Skeletal muscle cell (primary cell): ENCODE measurements at regions not wholly inside any gene's neighbourhood (a gene's known extent, or its start where the extent isn't known, plus 50 kb on each side); places are given as distances from the start of the nearest gene placed in this dataset.
"Not testable (repeated sequence)": the region's sequence is repeated elsewhere in the genome, so short reads cannot be mapped to it uniquely, and the experiment has no call there.

Source experiments
- DNase-seq: peaks from one replicate; pipeline ENCODE4 v3.0.0-alpha.2; 2010; ENCODE audit warnings: low read depth
- H3K4me3 ChIP-seq: 2 replicates; pipeline ENCODE4 v1.5.1; 2011; ENCODE audit warnings: low read depth, mild to moderate bottlenecking, control low read depth, low read length, moderate library complexity

- no peak for DNase-seq
- no peak overlapping the region for H3K4me3 ChIP-seq
Observed at GRCh38 chr12:3416670-3417069, 74.3 kb upstream of the PRMT8 start.

GRCh38 chr12:3417113-3417512, 73.9 kb upstream of the PRMT8 start:
- DNase-seq: no peak
- no peak overlapping the region for H3K4me3 ChIP-seq

- no peak overlapping the region for H3K4me3 ChIP-seq
- no peak for DNase-seq
Observed at GRCh38 chr12:3417937-3418462, 73.0 kb upstream of the PRMT8 start.

GRCh38 chr12:3418609-3419390, 72.2 kb upstream of the PRMT8 start:
- DNase-seq: no peak
- H3K4me3 ChIP-seq: no peak overlapping the region

- no peak for DNase-seq
- H3K4me3 ChIP-seq: no peak overlapping the region
Observed at GRCh38 chr12:3419558-3419957, 71.4 kb upstream of the PRMT8 start.

GRCh38 chr12:3420693-3421092, 70.3 kb upstream of the PRMT8 start:
- no peak overlapping the region for H3K4me3 ChIP-seq
- DNase-seq: no peak

GRCh38 chr12:3421191-3421978, 69.6 kb upstream of the PRMT8 start:
- DNase-seq: no peak
- no peak overlapping the region for H3K4me3 ChIP-seq

- not testable (repeated sequence) for DNase-seq, H3K4me3 ChIP-seq
Observed at GRCh38 chr12:3424796-3425195, 66.2 kb upstream of the PRMT8 start.

- DNase-seq: no peak
- H3K4me3 ChIP-seq: no peak overlapping the region
Observed at GRCh38 chr12:3427956-3428355, 63.0 kb upstream of the PRMT8 start.

GRCh38 chr12:3428631-3429030, 62.4 kb upstream of the PRMT8 start:
- no peak for DNase-seq
- no peak overlapping the region for H3K4me3 ChIP-seq

GRCh38 chr12:3429523-3429922, 61.5 kb upstream of the PRMT8 start:
- not testable (repeated sequence) for DNase-seq, H3K4me3 ChIP-seq

GRCh38 chr12:3431686-3432085, 59.3 kb upstream of the PRMT8 start:
- no peak overlapping the region for H3K4me3 ChIP-seq
- DNase-seq: no peak

- no peak for DNase-seq
- no peak overlapping the region for H3K4me3 ChIP-seq
Observed at GRCh38 chr12:3432176-3432742, 58.7 kb upstream of the PRMT8 start.

- no peak for DNase-seq
- no peak overlapping the region for H3K4me3 ChIP-seq
Observed at GRCh38 chr12:3432868-3433267, 58.1 kb upstream of the PRMT8 start.

GRCh38 chr12:3436461-3437065, 54.4 kb upstream of the PRMT8 start:
- DNase-seq: no peak
- no peak overlapping the region for H3K4me3 ChIP-seq

- no peak overlapping the region for H3K4me3 ChIP-seq
- no peak for DNase-seq
Observed at GRCh38 chr12:3437986-3438385, 53.0 kb upstream of the PRMT8 start.

GRCh38 chr12:3438401-3438800, 52.6 kb upstream of the PRMT8 start:
- no peak for DNase-seq
- no peak overlapping the region for H3K4me3 ChIP-seq
